HEK293 (cell line): ENCODE measurements at regions not wholly inside any gene's neighbourhood (a gene's known extent, or its start where the extent isn't known, plus 50 kb on each side); places are given as distances from the start of the nearest gene placed in this dataset.

ENCODE experiments used
- CTCF ChIA-PET: fragments of 350-600 bp; formaldehyde crosslinking; extraction: SDS; loops from one replicate; lab custom pipeline; 2021; ENCODE audit warnings: antibody characterized with exemption; lab: Yijun Ruan, JAX
- POLR2A ChIA-PET: fragments of 300-600 bp; formaldehyde crosslinking; extraction: SDS; loops from one replicate; lab custom pipeline; 2020; ENCODE audit warnings: antibody characterized with exemption, inconsistent platforms; lab: Yijun Ruan, JAX
- H3K27ac ChIP-seq: fragments of 200-500 bp; sonication (Bioruptor generic); 2 replicates; pipeline ENCODE4 v1.5.1; 2014; ENCODE audit warnings: low read depth, low read length, control low read depth, inconsistent platforms; ENCODE audit errors: extremely low read depth
- H3K36me3 ChIP-seq, 2 experiments: fragments of 200-500 bp in 1 of 2; sonication (Bioruptor generic) in 1 of 2; 1 replicate in 1 of 2; 2 replicates in 1 of 2; pipeline ENCODE4 v1.5.1; 2014 to 2017; ENCODE audit warnings: inconsistent platforms in 2 of 2, low read length in 2 of 2; ENCODE audit not compliant: control insufficient read depth in 2 of 2, insufficient read depth in 1 of 2
- H3K4me1 ChIP-seq: fragments of 200-500 bp; sonication (Bioruptor generic); 2 replicates; pipeline ENCODE4 v1.5.1; 2014; ENCODE audit warnings: mild to moderate bottlenecking, low read length, inconsistent platforms; ENCODE audit not compliant: control insufficient read depth, insufficient read depth
- H3K4me3 ChIP-seq: 2 replicates; pipeline ENCODE4 v1.5.1; 2011; ENCODE audit warnings: low read depth, mild to moderate bottlenecking, control low read depth, low read length, moderate library complexity
- H3K9me3 ChIP-seq: fragments of 200-500 bp; sonication (Bioruptor generic); 2 replicates; pipeline ENCODE4 v1.5.1; 2014; ENCODE audit warnings: low read depth, low read length, inconsistent platforms; ENCODE audit not compliant: control insufficient read depth, insufficient read depth
- FEZF1 ChIP-seq: fragments of 450-650 bp; formaldehyde crosslinking; IDR thresholded peaks from 2 replicates; pipeline ENCODE4 v1.5.1; 2016; ENCODE audit warnings: missing biosample characterization, missing genetic modification characterization
- HOXC10 ChIP-seq: sonication (generic); formaldehyde crosslinking; IDR thresholded peaks from 2 replicates; pipeline ENCODE4 v1.8.1; 2023; ENCODE audit warnings: mild to moderate bottlenecking, missing genetic modification reagents
- OVOL3 ChIP-seq: fragments of 450-650 bp; formaldehyde crosslinking; IDR thresholded peaks from 2 replicates; pipeline ENCODE4 v1.5.1; 2016; ENCODE audit warnings: missing biosample characterization, missing genetic modification characterization
- SP2 ChIP-seq: fragments of 450-650 bp; formaldehyde crosslinking; IDR thresholded peaks from 2 replicates; pipeline ENCODE4 v1.5.1; 2016; ENCODE audit warnings: missing biosample characterization, missing genetic modification characterization
- SP7 ChIP-seq: fragments of 450-650 bp; formaldehyde crosslinking; IDR thresholded peaks from 2 replicates; pipeline ENCODE4 v1.5.1; 2016; ENCODE audit warnings: missing biosample characterization, missing genetic modification characterization
- ZEB2 ChIP-seq: fragments of 450-650 bp; formaldehyde crosslinking; IDR thresholded peaks from 2 replicates; pipeline ENCODE4 v1.5.1; 2016; ENCODE audit warnings: missing biosample characterization, missing genetic modification characterization
- ZIC2 ChIP-seq: fragments of 450-650 bp; formaldehyde crosslinking; IDR thresholded peaks from 2 replicates; pipeline ENCODE4 v1.5.1; 2016; ENCODE audit warnings: missing biosample characterization, missing genetic modification characterization
- ZNF138 ChIP-seq: fragments of 450-650 bp; formaldehyde crosslinking; IDR thresholded peaks from 2 replicates; pipeline ENCODE4 v1.5.1; 2016; ENCODE audit warnings: missing biosample characterization, missing genetic modification characterization, borderline replicate concordance
- ZNF175 ChIP-seq: fragments of 450-650 bp; formaldehyde crosslinking; IDR thresholded peaks from 2 replicates; pipeline ENCODE4 v1.5.1; 2016; ENCODE audit warnings: missing biosample characterization, missing genetic modification characterization
- ZNF221 ChIP-seq: fragments of 450-650 bp; formaldehyde crosslinking; IDR thresholded peaks from 2 replicates; pipeline ENCODE4 v1.5.1; 2017; ENCODE audit warnings: missing biosample characterization, missing genetic modification characterization, borderline replicate concordance
- ZNF394 ChIP-seq: fragments of 450-650 bp; formaldehyde crosslinking; IDR thresholded peaks from 2 replicates; pipeline ENCODE4 v1.5.1; 2016; ENCODE audit warnings: missing biosample characterization, missing genetic modification characterization, mild to moderate bottlenecking, moderate library complexity, borderline replicate concordance
- ZNF48 ChIP-seq: fragments of 450-650 bp; formaldehyde crosslinking; IDR thresholded peaks from 2 replicates; pipeline ENCODE4 v1.5.1; 2016; ENCODE audit warnings: missing biosample characterization, missing genetic modification characterization
- ZNF530 ChIP-seq: fragments of 450-650 bp; formaldehyde crosslinking; IDR thresholded peaks from 2 replicates; pipeline ENCODE4 v1.5.1; 2016; ENCODE audit warnings: low read depth, missing biosample characterization, missing genetic modification characterization
- ZNF549 ChIP-seq: fragments of 450-650 bp; IDR thresholded peaks from 2 replicates; pipeline ENCODE4 v1.5.1; 2018; ENCODE audit warnings: missing biosample characterization, missing genetic modification characterization, mild to moderate bottlenecking, inconsistent platforms, moderate library complexity
- ZNF571 ChIP-seq: fragments of 450-650 bp; formaldehyde crosslinking; IDR thresholded peaks from 2 replicates; pipeline ENCODE4 v1.5.0; 2017; ENCODE audit warnings: missing biosample characterization, missing genetic modification characterization
- ZNF629 ChIP-seq: fragments of 450-650 bp; formaldehyde crosslinking; IDR thresholded peaks from 2 replicates; pipeline ENCODE4 v1.5.1; 2017; ENCODE audit warnings: missing biosample characterization, missing genetic modification characterization
- ZNF658 ChIP-seq: fragments of 450-650 bp; formaldehyde crosslinking; IDR thresholded peaks from 2 replicates; pipeline ENCODE4; 2016; ENCODE audit warnings: missing biosample characterization, missing genetic modification characterization
- ZNF777 ChIP-seq: fragments of 450-650 bp; formaldehyde crosslinking; IDR thresholded peaks from 2 replicates; pipeline ENCODE4 v1.5.1; 2017; ENCODE audit warnings: missing biosample characterization, missing genetic modification characterization, borderline replicate concordance
- ZNF791 ChIP-seq: fragments of 450-650 bp; formaldehyde crosslinking; IDR thresholded peaks from 2 replicates; pipeline ENCODE4 v1.5.1; 2016; ENCODE audit warnings: missing biosample characterization, missing genetic modification characterization
- ZNF830 ChIP-seq: fragments of 450-650 bp; IDR thresholded peaks from 2 replicates; pipeline ENCODE4 v1.5.0; 2018; ENCODE audit warnings: missing biosample characterization, missing genetic modification characterization, low read depth, mild to moderate bottlenecking, moderate library complexity
- ZNF837 ChIP-seq: fragments of 450-650 bp; formaldehyde crosslinking; IDR thresholded peaks from 2 replicates; pipeline ENCODE4 v1.5.1; 2016; ENCODE audit warnings: missing biosample characterization, missing genetic modification characterization
- ZSCAN23 ChIP-seq: fragments of 450-650 bp; formaldehyde crosslinking; IDR thresholded peaks from 2 replicates; pipeline ENCODE4 v1.5.1; 2016; ENCODE audit warnings: missing biosample characterization, missing genetic modification characterization
- TF ChIP-seq, protein P1 (sequence below): fragments of 450-650 bp; formaldehyde crosslinking; IDR thresholded peaks from 2 replicates; pipeline ENCODE4 v1.5.1; 2016; ENCODE audit warnings: missing biosample characterization, missing genetic modification characterization
- TF ChIP-seq, protein P2 (sequence below): fragments of 450-650 bp; formaldehyde crosslinking; IDR thresholded peaks from 2 replicates; pipeline ENCODE4 v1.5.1; 2016; ENCODE audit warnings: missing biosample characterization, missing genetic modification characterization
- TF ChIP-seq, protein P3 (sequence below): fragments of 450-650 bp; formaldehyde crosslinking; conservative IDR thresholded peaks from 2 replicates; pipeline ENCODE4 v1.5.1; 2016; ENCODE audit warnings: low read depth, missing biosample characterization, missing genetic modification characterization

DNA sequence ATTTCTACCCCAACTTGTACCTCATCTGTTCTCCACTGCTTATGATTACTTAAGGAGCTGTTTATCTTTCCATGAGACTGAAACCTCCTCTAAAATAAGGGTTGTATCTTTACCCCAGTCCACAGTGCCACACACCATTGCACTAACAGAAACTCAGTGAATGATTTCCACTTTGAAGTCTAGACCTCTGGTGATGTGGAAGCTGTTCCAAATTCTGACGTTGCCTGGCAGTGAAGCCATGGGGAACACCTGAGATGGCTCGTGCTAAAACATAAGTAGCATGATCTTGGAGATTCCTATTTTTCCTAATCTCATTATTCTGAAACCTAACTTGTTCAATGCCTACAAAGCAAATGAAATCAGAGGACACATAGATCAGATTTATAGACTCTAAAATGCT lies 583.2 kb downstream of the EBF1 start:
- no peaks in the 10 kb centered on the region for H3K9me3 ChIP-seq
- ChIA-PET POLR2A (no interaction called here), CTCF (no interaction called here)
- H3K27ac ChIP-seq = no peak overlapping the region
- H3K4me1 ChIP-seq = no peaks in the 10 kb centered on the region
- no peaks in the 10 kb centered on the region for H3K36me3 ChIP-seq
- no peak overlapping the region for H3K4me3 ChIP-seq
- TF ChIP-seq FEZF1 (tag by site-specific recombination) (no peak), ZNF629 (tag by site-specific recombination) (no peak), ZNF658 (tag by site-specific recombination) (no peak), ZNF791 (tag by site-specific recombination) (no peak), OVOL3 (tag by site-specific recombination) (no peak), ZNF837 (tag by site-specific recombination) (no peak), ZSCAN23 (tag by site-specific recombination) (no peak), ZIC2 (no peak), ZNF549 (tag by site-specific recombination) (no peak), ZNF175 (no peak), ZNF221 (tag by site-specific recombination) (no peak), SP2 (tag by site-specific recombination) (no peak)
- TF ChIP-seq, protein P1, sequence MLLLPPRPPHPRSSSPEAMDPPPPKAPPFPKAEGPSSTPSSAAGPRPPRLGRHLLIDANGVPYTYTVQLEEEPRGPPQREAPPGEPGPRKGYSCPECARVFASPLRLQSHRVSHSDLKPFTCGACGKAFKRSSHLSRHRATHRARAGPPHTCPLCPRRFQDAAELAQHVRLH (tag by site-specific recombination) = no peak

DNA sequence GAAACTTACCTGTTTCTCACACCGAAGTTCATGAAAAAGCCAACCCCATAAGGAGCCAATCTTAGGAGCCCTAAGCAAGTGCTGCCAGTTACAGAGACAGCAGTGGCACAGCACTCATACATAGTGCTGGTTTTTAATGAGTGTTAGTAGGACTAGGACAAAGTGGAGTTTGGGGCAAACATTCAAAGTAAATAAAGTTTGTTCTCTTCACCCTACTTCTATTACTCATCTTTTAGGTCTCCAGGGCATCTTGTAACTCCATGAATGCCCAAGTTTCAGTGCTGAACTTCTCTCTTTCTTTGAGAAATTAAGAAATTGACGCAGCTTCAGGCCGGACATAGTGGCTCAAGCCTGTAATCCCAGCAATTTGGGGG lies 584.7 kb downstream of the EBF1 start:
- Histone ChIP-seq H3K27ac (no peak overlapping the region), H3K36me3 (no peaks in the 10 kb centered on the region), H3K4me3 (no peak overlapping the region), H3K9me3 (no peaks in the 10 kb centered on the region), H3K4me1 (no peaks in the 10 kb centered on the region)
- ChIA-PET CTCF (interaction anchor here (0.7 kb wide), 1 partner anchor 15 kb away, joined by 3 read pairs; no protein-coding TSS in a partner anchor), POLR2A (no interaction called here)
- TF ChIP-seq, protein P2, sequence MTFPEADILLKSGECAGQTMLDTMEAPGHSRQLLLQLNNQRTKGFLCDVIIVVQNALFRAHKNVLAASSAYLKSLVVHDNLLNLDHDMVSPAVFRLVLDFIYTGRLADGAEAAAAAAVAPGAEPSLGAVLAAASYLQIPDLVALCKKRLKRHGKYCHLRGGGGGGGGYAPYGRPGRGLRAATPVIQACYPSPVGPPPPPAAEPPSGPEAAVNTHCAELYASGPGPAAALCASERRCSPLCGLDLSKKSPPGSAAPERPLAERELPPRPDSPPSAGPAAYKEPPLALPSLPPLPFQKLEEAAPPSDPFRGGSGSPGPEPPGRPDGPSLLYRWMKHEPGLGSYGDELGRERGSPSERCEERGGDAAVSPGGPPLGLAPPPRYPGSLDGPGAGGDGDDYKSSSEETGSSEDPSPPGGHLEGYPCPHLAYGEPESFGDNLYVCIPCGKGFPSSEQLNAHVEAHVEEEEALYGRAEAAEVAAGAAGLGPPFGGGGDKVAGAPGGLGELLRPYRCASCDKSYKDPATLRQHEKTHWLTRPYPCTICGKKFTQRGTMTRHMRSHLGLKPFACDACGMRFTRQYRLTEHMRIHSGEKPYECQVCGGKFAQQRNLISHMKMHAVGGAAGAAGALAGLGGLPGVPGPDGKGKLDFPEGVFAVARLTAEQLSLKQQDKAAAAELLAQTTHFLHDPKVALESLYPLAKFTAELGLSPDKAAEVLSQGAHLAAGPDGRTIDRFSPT (tag by site-specific recombination) = no peak
- TF ChIP-seq HOXC10 (CRISPR knock-in tag) (no peak), ZNF530 (tag by site-specific recombination) (no peak)
- TF ChIP-seq, all 188 proteins: peak for 0

GRCh38 chr5:158514319-158514985 lies 585.3 kb downstream of the EBF1 start:
- CTCF ChIA-PET = interaction anchor here (0.7 kb wide), 1 partner anchor 14 kb away, joined by 3 read pairs; no protein-coding TSS in a partner anchor
- Histone ChIP-seq H3K27ac (no peak overlapping the region), H3K9me3 (no peaks in the 10 kb centered on the region), H3K4me3 (no peak overlapping the region), H3K4me1 (no peaks in the 10 kb centered on the region), H3K36me3 (no peaks in the 10 kb centered on the region)
- POLR2A ChIA-PET = no interaction called here
- no peak for TF ChIP-seq ZNF48 (tag by site-specific recombination)
- no peak for TF ChIP-seq ZEB2 (tag by site-specific recombination)
- no peak for TF ChIP-seq ZNF571 (tag by site-specific recombination)
- no peak for TF ChIP-seq ZNF830
- no peak for TF ChIP-seq ZNF394 (tag by site-specific recombination)
- TF ChIP-seq, protein P3, sequence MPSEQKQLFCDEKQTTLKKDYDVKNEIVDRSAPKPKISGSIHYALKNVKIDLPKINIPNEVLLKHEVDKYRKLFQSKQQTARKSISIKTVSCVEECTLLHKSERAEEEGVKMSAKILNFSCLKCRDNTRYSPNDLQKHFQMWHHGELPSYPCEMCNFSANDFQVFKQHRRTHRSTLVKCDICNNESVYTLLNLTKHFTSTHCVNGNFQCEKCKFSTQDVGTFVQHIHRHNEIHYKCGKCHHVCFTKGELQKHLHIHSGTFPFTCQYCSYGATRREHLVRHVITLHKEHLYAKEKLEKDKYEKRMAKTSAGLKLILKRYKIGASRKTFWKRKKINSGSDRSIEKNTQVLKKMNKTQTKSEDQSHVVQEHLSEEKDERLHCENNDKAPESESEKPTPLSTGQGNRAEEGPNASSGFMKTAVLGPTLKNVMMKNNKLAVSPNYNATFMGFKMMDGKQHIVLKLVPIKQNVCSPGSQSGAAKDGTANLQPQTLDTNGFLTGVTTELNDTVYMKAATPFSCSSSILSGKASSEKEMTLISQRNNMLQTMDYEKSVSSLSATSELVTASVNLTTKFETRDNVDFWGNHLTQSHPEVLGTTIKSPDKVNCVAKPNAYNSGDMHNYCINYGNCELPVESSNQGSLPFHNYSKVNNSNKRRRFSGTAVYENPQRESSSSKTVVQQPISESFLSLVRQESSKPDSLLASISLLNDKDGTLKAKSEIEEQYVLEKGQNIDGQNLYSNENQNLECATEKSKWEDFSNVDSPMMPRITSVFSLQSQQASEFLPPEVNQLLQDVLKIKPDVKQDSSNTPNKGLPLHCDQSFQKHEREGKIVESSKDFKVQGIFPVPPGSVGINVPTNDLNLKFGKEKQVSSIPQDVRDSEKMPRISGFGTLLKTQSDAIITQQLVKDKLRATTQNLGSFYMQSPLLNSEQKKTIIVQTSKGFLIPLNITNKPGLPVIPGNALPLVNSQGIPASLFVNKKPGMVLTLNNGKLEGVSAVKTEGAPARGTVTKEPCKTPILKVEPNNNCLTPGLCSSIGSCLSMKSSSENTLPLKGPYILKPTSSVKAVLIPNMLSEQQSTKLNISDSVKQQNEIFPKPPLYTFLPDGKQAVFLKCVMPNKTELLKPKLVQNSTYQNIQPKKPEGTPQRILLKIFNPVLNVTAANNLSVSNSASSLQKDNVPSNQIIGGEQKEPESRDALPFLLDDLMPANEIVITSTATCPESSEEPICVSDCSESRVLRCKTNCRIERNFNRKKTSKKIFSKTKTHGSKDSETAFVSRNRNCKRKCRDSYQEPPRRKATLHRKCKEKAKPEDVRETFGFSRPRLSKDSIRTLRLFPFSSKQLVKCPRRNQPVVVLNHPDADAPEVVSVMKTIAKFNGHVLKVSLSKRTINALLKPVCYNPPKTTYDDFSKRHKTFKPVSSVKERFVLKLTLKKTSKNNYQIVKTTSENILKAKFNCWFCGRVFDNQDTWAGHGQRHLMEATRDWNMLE = no peak
- TF ChIP-seq ZNF777 = no peak
- TF ChIP-seq ZNF138 (tag by site-specific recombination) = no peak
- no peak for TF ChIP-seq SP7 (tag by site-specific recombination)
